DND-41 (cell line): ENCODE measurements at regions not wholly inside any gene's neighbourhood (a gene's known extent, or its start where the extent isn't known, plus 50 kb on each side); places are given as distances from the start of the nearest gene placed in this dataset.

Experiments
- CTCF ChIP-seq: IDR thresholded peaks from 2 replicates; pipeline ENCODE4 v1.5.1; 2012; ENCODE audit warnings: borderline replicate concordance, low read length, moderate library complexity, mild to moderate bottlenecking; ENCODE audit not compliant: poor library complexity, severe bottlenecking; ENCODE audit errors: extremely low read depth
- EZH2 ChIP-seq: IDR thresholded peaks from 3 replicates; pipeline ENCODE4 v1.6.1; 2012; ENCODE audit warnings: borderline replicate concordance, low read depth, mild to moderate bottlenecking, moderate library complexity, low read length, inconsistent platforms; ENCODE audit not compliant: severe bottlenecking

GRCh38 chr4:163875327-163875726 is 380.8 kb downstream of the TMA16 start:
- TF ChIP-seq CTCF = no peak
- no peak for TF ChIP-seq EZH2
